Neural cell (in vitro differentiated cells): ENCODE measurements at regions not wholly inside any gene's neighbourhood (a gene's known extent, or its start where the extent isn't known, plus 50 kb on each side); places are given as distances from the start of the nearest gene placed in this dataset.

Experiments
- H2AFZ ChIP-seq: fragments of 200-600, 300-800 bp; sonication (generic), shearing (Covaris generic); 2 replicates; pipeline ENCODE4 v1.6.0; 2014; ENCODE audit warnings: low read depth, mild to moderate bottlenecking, antibody characterized with exemption, low read length, moderate library complexity
- H3F3A ChIP-seq: fragments of 200-600 bp; shearing (Covaris generic); 2 replicates; pipeline ENCODE4 v1.6.1; 2016; ENCODE audit warnings: mild to moderate bottlenecking, moderate library complexity, mixed read lengths, antibody characterized with exemption, low read length; ENCODE audit not compliant: insufficient read depth, poor library complexity, severe bottlenecking
- H3K27ac ChIP-seq: fragments of 200-600, 300-800 bp; sonication (generic), shearing (Covaris generic); 2 replicates; pipeline ENCODE4 v1.5.1; 2014; ENCODE audit warnings: mild to moderate bottlenecking, low read length, moderate library complexity
- H3K27me3 ChIP-seq: fragments of 300-800, 200-600 bp; sonication (generic), shearing (Covaris generic); 2 replicates; pipeline ENCODE4 v1.6.0; 2014; ENCODE audit warnings: mild to moderate bottlenecking, low read depth, low read length, moderate library complexity; ENCODE audit not compliant: insufficient read depth
- H3K36me3 ChIP-seq: fragments of 300-800, 200-600 bp; sonication (generic), shearing (Covaris generic); 2 replicates; pipeline ENCODE4 v1.5.1; 2014; ENCODE audit warnings: mild to moderate bottlenecking, antibody characterized with exemption, low read length, moderate library complexity; ENCODE audit not compliant: insufficient read depth
- H3K4me2 ChIP-seq: fragments of 300-800, 200-600 bp; sonication (generic), shearing (Covaris generic); 2 replicates; pipeline ENCODE4 v1.6.0; 2014; ENCODE audit warnings: mild to moderate bottlenecking, low read length
- H3K4me3 ChIP-seq: fragments of 300-800, 200-600 bp; sonication (generic), shearing (Covaris generic); 2 replicates; pipeline ENCODE4 v1.5.1; 2014; ENCODE audit warnings: mild to moderate bottlenecking, low read length, moderate library complexity
- H3K79me2 ChIP-seq: fragments of 200-600 bp; shearing (Covaris generic); replicated peaks from 2 replicates; pipeline ENCODE4 v1.6.0; 2014; ENCODE audit warnings: mild to moderate bottlenecking, low read length, moderate library complexity; ENCODE audit not compliant: insufficient read depth
- H3K9ac ChIP-seq: fragments of 300-800, 200-600 bp; sonication (generic), shearing (Covaris generic); 2 replicates; pipeline ENCODE4 v1.6.1; 2016; ENCODE audit warnings: mild to moderate bottlenecking, low read length, mixed read lengths
- H3K9me2 ChIP-seq: fragments of 200-600 bp; shearing (Covaris generic); 2 replicates; pipeline ENCODE4 v1.6.1; 2016; ENCODE audit warnings: mild to moderate bottlenecking, low read length, mixed read lengths; ENCODE audit not compliant: insufficient read depth
- H3K9me3 ChIP-seq: fragments of 200-600, 300-800 bp; sonication (generic), shearing (Covaris generic); 2 replicates; pipeline ENCODE4 v1.6.1; 2016; ENCODE audit warnings: mild to moderate bottlenecking, mixed run types, low read length, moderate library complexity, mixed read lengths
- H4K20me1 ChIP-seq: fragments of 200-600 bp; shearing (Covaris generic); 2 replicates; pipeline ENCODE4 v1.6.1; 2016; ENCODE audit warnings: mild to moderate bottlenecking, mixed run types; ENCODE audit not compliant: insufficient read depth
- CTCF ChIP-seq: fragments of 450-650 bp; IDR thresholded peaks from 2 replicates; pipeline ENCODE4 v1.5.1; 2014; ENCODE audit warnings: antibody characterized with exemption, mild to moderate bottlenecking, moderate library complexity; ENCODE audit not compliant: poor library complexity, severe bottlenecking
- EP300 ChIP-seq: fragments of 450-650 bp; conservative IDR thresholded peaks from 2 replicates; pipeline ENCODE4 v1.6.1; 2014; ENCODE audit warnings: antibody characterized with exemption, mild to moderate bottlenecking, moderate library complexity; ENCODE audit not compliant: poor library complexity, severe bottlenecking
- EZH2 ChIP-seq: fragments of 200-600, 300-800 bp; shearing (Covaris generic), sonication (generic); IDR thresholded peaks from 2 replicates; pipeline ENCODE4 v1.6.1; 2014; ENCODE audit warnings: antibody characterized with exemption, low read length, borderline replicate concordance, mild to moderate bottlenecking; ENCODE audit not compliant: insufficient read depth, poor library complexity, severe bottlenecking
- MXI1 ChIP-seq: fragments of 450-650 bp; conservative IDR thresholded peaks from 2 replicates; pipeline ENCODE4 v1.6.1; 2014; ENCODE audit warnings: antibody characterized with exemption, mild to moderate bottlenecking; ENCODE audit not compliant: poor library complexity, severe bottlenecking
- POLR2AphosphoS5 ChIP-seq: IDR thresholded peaks from 2 replicates; pipeline ENCODE4 v1.6.1; 2012
- RAD21 ChIP-seq: fragments of 450-650 bp; conservative IDR thresholded peaks from 2 replicates; pipeline ENCODE4 v1.6.1; 2014; ENCODE audit warnings: antibody characterized with exemption, mild to moderate bottlenecking, moderate library complexity
- REST ChIP-seq: IDR thresholded peaks from 2 replicates; pipeline ENCODE4 v1.6.1; 2012; ENCODE audit warnings: borderline replicate concordance
- SMC3 ChIP-seq: fragments of 450-650 bp; conservative IDR thresholded peaks from 2 replicates; pipeline ENCODE4 v1.6.1; 2014; ENCODE audit warnings: antibody characterized with exemption, mild to moderate bottlenecking, moderate library complexity; ENCODE audit not compliant: poor library complexity
- TAF1 ChIP-seq: IDR thresholded peaks from 2 replicates; pipeline ENCODE4 v1.6.1; 2012; ENCODE audit warnings: low read depth

GRCh38 chr20:61192337-61192950 lies 59.6 kb upstream of the CDH4 start:
- no peaks in the 10 kb centered on the region for H4K20me1 ChIP-seq
- no peak overlapping the region for H3K27ac ChIP-seq
- H3K79me2 ChIP-seq, result no peaks in the 10 kb centered on the region
- no peak overlapping the region for H3K9ac ChIP-seq
- no peaks in the 10 kb centered on the region for H3K36me3 ChIP-seq
- no peaks in the 10 kb centered on the region for H3K27me3 ChIP-seq
- no peaks in the 10 kb centered on the region for H3K9me2 ChIP-seq
- H3F3A ChIP-seq, result no peaks in the 10 kb centered on the region
- no peak overlapping the region for H3K4me3 ChIP-seq
- no peak overlapping the region for H3K4me2 ChIP-seq
- TF ChIP-seq MXI1 (no peak), SMC3 (no peak), REST (no peak), POLR2AphosphoS5 (no peak), EP300 (no peak), EZH2 (no peak), TAF1 (no peak), RAD21 (no peak), CTCF (no peak)
- no peak overlapping the region for H2AFZ ChIP-seq
- H3K9me3 ChIP-seq, result no peaks in the 10 kb centered on the region

- Histone ChIP-seq H3K79me2 (no peaks in the 10 kb centered on the region), H3K4me2 (no peak overlapping the region), H3K4me3 (no peak overlapping the region), H3K27me3 (no peaks in the 10 kb centered on the region), H3K27ac (no peak overlapping the region), H3K36me3 (no peaks in the 10 kb centered on the region), H4K20me1 (no peaks in the 10 kb centered on the region), H3K9ac (no peak overlapping the region), H2AFZ (no peak overlapping the region), H3K9me2 (no peaks in the 10 kb centered on the region), H3K9me3 (no peaks in the 10 kb centered on the region), H3F3A (no peaks in the 10 kb centered on the region)
- no peak for TF ChIP-seq EZH2
- no peak for TF ChIP-seq EP300
- TF ChIP-seq RAD21, result no peak
- no peak for TF ChIP-seq REST
- no peak for TF ChIP-seq TAF1
- TF ChIP-seq POLR2AphosphoS5, result no peak
- TF ChIP-seq CTCF, result no peak
- no peak for TF ChIP-seq SMC3
Measured at GRCh38 chr20:61193164-61193563, 58.9 kb upstream of the CDH4 start.
